ENCODE measurements at regions not wholly inside any gene's neighbourhood (a gene's known extent, or its start where the extent isn't known, plus 50 kb on each side); places are given as distances from the start of the nearest gene placed in this dataset.

GRCh38 chr6:133040803-133041419 lies 200.2 kb upstream of the EYA4 start:
- POLR2A ChIA-PET = no interaction called here
- Histone ChIP-seq H3K4me3 (ENCODE audit: low read depth, low read length) (no peak overlapping the region), H3K36me3 (ENCODE audit: control insufficient read depth, insufficient read depth, low read length) (no peaks in the 10 kb centered on the region), H3K27me3 (ENCODE audit: control insufficient read depth, insufficient read depth, low read length) (no peaks in the 10 kb centered on the region)
- CTCF ChIA-PET = no interaction called here
- DNase-seq (ENCODE audit: low read depth) = no peak
- no peak for TF ChIP-seq CTCF (IDR thresholded peaks at IDR 0.05; ENCODE audit: insufficient read depth, low read depth, low read length)

- CTCF ChIA-PET = no interaction called here
- TF ChIP-seq CTCF (IDR thresholded peaks at IDR 0.05; ENCODE audit: insufficient read depth, low read depth, low read length) = no peak
These were observed 198.5 kb upstream of the EYA4 start for GRCh38 chr6:133042550-133043120.

GRCh38 chr6:133046576-133046975 lies 194.6 kb upstream of the EYA4 start:
- Histone ChIP-seq H3K4me3 (ENCODE audit: low read depth, low read length) (no peak overlapping the region), H3K36me3 (ENCODE audit: control insufficient read depth, insufficient read depth, low read length) (no peaks in the 10 kb centered on the region), H3K27me3 (ENCODE audit: control insufficient read depth, insufficient read depth, low read length) (no peaks in the 10 kb centered on the region)
- TF ChIP-seq CTCF (IDR thresholded peaks at IDR 0.05; ENCODE audit: insufficient read depth, low read depth, low read length) = no peak
- ChIA-PET CTCF (no interaction called here), POLR2A (no interaction called here)
- no peak for DNase-seq (ENCODE audit: low read depth)

More at GRCh38 chr6:133042550-133043120, 198.5 kb upstream of the EYA4 start:
- Histone ChIP-seq H3K36me3 (ENCODE audit: control insufficient read depth, insufficient read depth, low read length) (no peaks in the 10 kb centered on the region), H3K27me3 (ENCODE audit: control insufficient read depth, insufficient read depth, low read length) (no peaks in the 10 kb centered on the region), H3K4me3 (ENCODE audit: low read depth, low read length) (no peak overlapping the region)
- POLR2A ChIA-PET = no interaction called here
- no peak for DNase-seq (ENCODE audit: low read depth)

GRCh38 chr6:133047065-133047665 lies 194.0 kb upstream of the EYA4 start:
- DNase-seq (ENCODE audit: low read depth) = no peak
- POLR2A ChIA-PET = no interaction called here
- no peak for TF ChIP-seq CTCF (IDR thresholded peaks at IDR 0.05; ENCODE audit: insufficient read depth, low read depth, low read length)
- CTCF ChIA-PET = no interaction called here
- H3K27me3 ChIP-seq (ENCODE audit: control insufficient read depth, insufficient read depth, low read length) = no peaks in the 10 kb centered on the region
- no peak overlapping the region for H3K4me3 ChIP-seq (ENCODE audit: low read depth, low read length)
- H3K36me3 ChIP-seq (ENCODE audit: control insufficient read depth, insufficient read depth, low read length) = no peaks in the 10 kb centered on the region

GRCh38 chr6:133047706-133048105 lies 193.5 kb upstream of the EYA4 start:
- TF ChIP-seq CTCF (IDR thresholded peaks at IDR 0.05; ENCODE audit: insufficient read depth, low read depth, low read length) = no peak
- H3K36me3 ChIP-seq (ENCODE audit: control insufficient read depth, insufficient read depth, low read length) = no peaks in the 10 kb centered on the region
- CTCF ChIA-PET = no interaction called here
- POLR2A ChIA-PET = no interaction called here
- DNase-seq (ENCODE audit: low read depth) = no peak
- no peak overlapping the region for H3K4me3 ChIP-seq (ENCODE audit: low read depth, low read length)
- H3K27me3 ChIP-seq (ENCODE audit: control insufficient read depth, insufficient read depth, low read length) = no peaks in the 10 kb centered on the region
